ELF-1 (cell line): ENCODE measurements at regions not wholly inside any gene's neighbourhood (a gene's known extent, or its start where the extent isn't known, plus 50 kb on each side); places are given as distances from the start of the nearest gene placed in this dataset.
"Not testable (repeated sequence)": the region's sequence is repeated elsewhere in the genome, so short reads cannot be mapped to it uniquely, and the experiment has no call there.

Source experiments
- DNase-seq: peaks from one replicate; pipeline ENCODE4 v3.0.0-alpha.2; 2016; ENCODE audit warnings: low read depth, low spot score

DNA sequence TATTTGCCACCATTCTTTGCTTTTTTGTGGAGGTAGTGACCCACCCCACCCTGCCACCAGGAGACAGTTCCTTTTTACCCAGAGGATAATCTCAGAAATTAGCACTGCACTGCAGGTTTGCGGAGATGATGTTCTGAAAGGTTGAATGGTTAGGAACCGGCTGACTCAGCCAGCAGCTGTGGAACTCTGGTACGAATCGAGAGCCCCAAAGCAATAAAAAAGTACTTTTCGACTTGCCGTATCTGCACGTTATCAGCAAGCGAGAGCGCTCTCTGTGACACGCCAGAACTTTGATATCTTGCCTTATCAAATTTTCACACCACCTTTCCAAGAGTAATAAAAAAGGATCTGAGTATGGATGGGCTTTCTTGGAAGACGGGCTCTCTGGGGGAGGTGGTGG, 96.3 kb upstream of the EEF2KMT start:
- DNase-seq: no peak

DNA sequence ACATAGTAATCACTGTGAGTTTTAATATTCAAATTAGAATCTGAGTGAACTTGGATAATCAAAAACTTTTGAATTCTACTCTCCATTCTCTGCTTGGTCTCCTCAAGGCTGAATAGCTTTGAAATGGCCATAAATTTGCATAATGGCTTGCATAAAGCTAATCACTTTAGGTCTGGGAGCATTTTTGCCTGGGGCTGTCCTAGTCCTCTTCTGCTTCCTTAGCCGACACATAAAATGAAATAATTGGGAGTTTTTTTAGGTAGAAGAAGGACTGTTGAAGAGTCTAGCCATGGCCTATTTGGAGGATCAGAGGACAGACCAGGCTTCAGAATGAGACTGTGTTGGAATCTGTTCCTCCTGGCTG, 91.4 kb upstream of the EEF2KMT start:
- peak; percentile 64 for DNase-seq

DNA sequence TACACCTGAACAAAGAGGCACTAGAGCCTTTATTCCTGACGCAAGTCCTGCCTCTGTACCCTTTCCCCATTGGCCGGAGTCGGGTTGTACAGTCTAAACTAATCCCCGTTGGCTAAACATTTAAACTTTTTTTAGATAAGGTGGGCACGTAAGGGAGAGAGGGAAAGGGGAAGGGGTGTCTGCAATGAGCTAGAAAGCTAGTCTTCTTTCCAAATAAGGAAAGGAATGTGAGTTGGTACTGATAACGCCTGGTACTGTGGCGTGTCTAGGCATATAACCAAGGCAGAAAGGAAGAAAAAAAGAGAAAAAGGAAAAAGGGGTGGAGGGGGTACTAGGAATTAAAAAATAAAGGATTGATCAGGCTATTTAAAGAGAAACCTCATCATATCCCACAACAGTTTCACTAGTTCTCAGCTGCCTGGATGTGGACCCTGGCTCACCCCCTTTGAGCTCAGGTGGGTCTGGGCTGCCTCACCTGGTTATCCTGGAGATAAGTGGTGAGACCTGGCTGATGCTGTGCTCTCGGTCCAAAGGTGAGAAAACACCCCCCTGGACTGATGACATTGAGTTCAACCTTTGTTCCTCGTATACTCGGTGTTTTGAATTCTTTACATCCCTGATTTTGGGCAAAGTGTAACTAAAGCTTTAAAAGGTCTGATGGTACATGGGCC, 90.9 kb upstream of the EEF2KMT start:
- DNase-seq: peak; percentile 54

DNA sequence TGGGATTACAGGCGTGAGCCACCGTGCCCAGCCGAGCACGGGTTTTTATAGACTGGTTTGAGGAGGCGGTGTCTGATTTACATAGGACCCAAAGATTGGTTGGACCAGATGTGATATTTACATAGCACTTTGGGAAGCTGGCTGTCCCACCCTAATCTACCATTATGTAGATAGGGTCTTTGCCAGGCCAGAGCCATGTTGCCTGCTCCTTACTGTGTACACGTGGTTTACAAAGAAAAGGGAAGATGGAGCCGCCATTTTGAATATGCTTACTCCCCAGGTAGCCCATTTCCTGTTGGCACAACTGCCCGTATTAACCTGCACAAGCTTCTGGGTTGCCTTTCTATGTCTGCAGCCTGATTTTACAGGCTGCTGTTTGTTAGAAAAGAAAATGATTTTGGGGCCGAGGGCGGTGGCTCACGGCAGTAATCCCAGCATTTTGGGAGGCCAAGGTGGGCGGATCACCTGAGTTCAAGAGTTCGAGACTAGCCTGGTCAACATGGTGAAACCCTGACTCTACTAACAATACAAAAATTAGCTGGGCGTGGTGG, 89.9 kb upstream of the EEF2KMT start:
- DNase-seq: no peak

DNA sequence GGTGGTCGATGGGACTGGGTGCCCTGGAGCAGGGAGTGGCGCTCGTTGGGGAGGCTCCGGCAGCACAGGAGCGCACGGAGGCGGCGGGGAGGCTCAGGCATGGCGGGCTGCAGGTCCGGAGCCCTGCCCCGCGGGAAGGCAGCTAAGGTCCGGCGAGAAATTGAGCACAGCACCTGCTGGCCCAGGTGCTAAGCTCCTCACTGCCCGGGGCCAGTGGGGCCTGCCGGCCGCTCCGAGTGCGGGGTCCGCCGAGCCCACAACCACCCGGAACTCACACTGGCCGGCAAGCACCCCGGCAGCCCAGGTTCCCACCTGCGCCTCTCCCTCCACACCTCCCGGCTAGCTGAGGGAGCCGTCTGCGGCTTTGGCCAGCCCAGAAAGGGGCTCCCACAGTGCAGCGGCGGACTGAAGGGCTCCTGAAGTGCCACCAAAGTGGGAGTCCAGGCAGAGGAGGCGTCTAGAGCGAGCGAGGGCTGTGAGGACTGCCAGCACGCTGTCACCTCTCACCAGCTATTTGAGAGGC, 88.8 kb upstream of the EEF2KMT start:
- DNase-seq: no peak

DNA sequence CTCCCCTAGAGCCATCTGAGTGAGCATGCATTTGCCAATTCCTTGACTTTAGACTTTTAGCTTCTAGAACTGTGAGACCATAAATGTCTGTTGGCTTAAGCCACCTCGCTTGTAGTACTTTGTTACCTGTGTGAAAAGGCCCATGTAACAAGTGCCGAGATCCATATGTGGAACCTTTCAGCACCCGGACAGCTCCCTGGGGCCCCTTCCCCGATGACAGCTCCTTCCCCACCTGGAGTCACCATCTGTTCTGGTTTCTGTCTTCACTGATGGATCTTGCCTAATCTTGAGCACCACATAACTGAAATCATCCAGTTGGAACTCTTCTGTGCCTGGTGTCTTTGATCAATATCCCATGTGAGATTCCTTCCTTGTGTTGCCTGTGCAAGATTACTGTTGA, 78.9 kb upstream of the EEF2KMT start:
- peak; percentile 40 for DNase-seq

DNA sequence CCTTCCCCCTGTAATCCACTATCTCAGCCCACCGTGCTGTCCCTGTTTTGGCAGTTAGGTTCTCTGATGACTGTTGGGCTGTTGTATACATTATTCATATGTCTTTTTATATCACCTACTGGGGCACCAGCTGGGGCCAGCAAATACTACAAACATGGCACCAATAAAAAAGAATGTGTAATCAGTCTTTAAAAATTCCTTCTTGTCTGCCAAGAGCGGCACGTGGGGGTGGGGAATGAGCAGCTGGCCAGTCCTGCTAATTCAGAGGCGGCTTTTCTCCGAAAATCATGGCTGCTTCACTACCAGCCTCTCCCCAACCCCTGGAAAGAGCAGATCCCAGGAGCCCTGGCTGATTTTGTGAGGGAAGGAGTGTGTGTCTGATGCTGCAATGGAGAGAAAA, 77.7 kb upstream of the EEF2KMT start:
- DNase-seq: no peak

DNA sequence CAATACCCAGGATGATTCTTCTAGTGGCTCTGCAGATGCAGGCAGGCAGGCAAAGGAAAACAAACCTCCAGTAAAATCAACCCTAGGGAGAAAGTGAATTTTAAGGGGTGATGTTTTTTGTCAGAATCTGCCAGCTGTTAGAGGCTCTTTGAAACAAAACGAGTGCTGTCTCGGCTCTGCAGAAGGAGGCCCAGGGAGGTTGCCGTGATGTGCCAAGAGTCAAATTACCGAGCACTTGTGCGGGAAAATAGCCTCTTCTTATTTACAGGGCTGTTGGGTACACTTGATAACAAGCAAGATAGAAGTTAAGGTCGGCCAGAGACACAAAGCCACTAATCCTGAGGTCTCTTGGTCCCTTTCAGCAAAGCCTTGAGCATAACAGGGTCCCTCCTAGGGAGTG, 68.9 kb upstream of the EEF2KMT start:
- no peak for DNase-seq

DNA sequence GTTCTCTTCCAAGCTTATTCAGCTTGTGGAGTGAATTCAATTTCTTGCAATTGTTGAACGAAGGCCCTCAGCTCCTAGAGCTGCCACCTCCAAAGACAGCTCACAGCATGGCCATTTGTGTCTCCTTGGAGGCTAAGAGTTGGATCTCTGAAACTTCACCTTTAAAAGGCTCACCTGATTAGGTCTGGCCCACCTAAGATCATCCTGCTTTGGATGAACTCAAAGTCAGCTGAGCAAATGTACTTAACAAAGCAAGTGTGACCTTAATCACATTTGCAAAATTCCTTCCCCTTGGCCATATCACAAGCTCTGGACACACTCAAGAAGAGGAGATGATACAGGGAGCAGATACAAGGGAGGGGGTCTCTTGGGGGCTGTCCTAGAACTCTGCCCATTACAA, 67.8 kb upstream of the EEF2KMT start:
- DNase-seq: not testable (repeated sequence)

DNA sequence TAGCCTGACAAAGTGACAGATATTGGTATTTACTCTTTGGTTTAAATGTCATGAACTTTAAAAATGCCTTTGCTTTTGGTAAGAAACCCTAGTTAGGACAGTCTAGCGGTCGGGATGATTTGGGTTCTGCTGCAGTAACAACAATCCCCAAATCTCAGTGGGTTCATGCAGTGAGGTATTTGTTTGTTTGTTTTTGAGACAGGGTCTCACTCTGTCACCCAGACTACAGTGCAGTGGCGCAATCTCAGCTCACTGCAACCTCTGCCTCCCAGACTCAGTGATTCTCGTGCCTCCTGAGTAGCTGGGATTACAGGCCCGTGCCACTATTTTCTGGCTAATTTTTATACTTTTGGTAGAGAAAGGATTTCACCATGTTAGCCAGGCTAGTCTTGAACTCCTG, 65.2 kb upstream of the EEF2KMT start:
- DNase-seq: not testable (repeated sequence)

DNA sequence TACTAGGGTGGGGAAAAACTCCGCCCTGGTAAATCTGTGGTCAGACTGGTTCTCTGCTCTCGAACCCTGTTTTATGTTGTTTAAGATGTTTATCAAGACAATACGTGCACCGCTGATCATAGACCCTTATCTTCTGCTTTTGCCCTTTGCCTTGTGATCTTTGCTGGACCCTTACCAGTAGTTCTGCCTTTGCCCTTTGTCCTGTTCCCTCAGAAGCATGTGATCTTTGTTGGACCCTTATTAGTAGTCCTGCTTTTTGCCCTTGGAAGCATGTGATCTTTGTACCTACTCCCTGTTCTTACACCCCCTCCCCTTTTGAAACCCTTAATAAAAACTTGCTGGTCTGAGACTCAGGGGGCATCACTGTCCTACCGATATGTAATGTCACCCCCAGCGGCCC, 64.3 kb upstream of the EEF2KMT start:
- DNase-seq: not testable (repeated sequence)

DNA sequence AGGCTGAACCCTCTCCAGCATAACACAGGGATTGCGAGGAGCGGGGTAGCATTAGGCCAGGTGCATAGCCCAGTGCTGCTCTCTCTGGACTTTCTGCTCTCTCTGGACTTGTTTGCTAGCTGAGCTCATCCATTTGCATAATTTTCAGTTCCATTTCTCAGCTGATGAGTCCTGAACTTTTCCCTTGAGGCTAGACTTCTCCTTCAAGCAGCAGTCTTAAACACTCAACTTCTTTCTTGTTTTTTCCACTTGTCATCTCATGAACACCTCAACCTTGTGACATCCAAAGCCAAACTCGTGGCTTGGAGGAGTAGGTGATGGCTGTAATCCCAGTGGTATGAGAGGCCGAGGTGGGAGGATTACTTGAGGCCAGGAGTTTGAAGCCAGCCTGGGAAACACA, 62.4 kb upstream of the EEF2KMT start:
- not testable (repeated sequence) for DNase-seq

DNA sequence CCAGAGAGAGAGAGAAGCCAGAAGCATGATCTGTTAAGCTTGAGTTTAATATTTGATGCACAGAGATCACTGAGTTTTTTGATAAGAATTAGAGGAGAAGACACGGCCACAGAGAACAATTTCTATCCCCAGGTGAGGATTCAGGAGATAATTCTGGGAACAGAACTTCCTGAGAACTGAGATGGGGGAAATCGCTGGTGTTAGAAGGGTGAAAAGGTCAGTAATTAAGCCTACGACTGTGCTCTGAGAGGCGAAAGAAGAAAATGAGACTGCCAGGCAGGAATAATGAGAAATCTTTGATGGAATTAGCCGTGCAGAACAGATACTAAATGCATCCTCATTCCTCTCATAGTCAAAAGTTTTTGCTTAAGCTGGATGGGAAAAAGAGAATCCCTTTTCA, 61.9 kb upstream of the EEF2KMT start:
- not testable (repeated sequence) for DNase-seq

DNA sequence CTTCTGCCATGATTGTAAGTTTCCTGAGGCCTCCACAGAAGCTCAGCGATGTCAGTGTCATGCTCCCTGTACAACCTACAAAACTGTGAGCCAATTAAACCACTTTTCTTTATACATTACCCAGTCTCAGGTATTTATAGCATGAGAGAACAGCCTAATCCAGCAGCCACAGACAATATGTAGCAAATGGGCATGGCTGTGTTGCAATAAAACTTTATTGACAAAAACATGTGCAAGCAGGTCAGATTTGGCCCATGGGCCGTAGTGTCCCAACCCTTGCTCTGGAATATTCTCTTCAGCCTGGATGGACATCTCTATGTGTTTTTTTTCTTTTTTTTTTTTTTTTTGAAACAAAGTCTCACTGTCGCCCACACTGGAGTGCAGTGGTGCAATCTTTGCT, 60.9 kb upstream of the EEF2KMT start:
- DNase-seq: no peak

DNA sequence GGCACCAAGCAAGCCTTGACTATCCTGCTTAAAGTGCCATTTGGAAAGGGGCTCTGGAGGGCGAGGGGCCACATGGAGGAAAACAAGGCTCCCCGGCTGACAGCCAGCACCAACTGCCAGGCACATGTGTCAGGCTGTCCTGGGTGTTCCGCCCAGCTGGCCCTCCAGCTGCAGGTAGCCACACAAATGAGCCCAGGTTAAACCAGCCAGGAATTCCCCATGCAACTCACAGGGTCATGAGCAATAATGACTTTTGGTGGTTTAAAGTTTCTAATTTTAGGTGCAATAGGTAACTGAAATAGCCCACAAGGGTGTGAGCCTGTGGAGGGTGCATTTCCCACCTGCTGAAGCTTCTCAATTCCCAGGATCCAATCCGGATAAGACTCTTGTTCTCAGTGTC, 58.9 kb upstream of the EEF2KMT start:
- DNase-seq: not testable (repeated sequence)

DNA sequence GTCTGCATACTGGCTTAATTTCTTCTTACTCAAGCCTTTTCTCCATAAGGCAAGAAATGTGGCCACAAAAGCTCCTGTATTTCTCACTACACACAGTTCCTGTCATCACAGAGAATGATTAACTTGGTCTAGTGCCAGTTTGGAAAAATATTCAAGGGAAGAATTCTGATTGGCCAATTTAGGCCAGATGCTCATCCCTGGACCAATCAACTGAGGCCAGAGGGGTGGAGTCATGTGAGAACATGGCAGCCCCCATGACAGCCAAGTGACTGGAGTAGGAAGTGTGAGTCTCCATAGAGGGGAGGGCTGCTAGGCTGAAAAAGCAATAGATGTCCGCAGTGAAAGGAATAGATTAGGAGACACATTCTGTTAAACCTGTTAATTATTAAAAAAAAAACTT, 56.4 kb upstream of the EEF2KMT start:
- DNase-seq: not testable (repeated sequence)

DNA sequence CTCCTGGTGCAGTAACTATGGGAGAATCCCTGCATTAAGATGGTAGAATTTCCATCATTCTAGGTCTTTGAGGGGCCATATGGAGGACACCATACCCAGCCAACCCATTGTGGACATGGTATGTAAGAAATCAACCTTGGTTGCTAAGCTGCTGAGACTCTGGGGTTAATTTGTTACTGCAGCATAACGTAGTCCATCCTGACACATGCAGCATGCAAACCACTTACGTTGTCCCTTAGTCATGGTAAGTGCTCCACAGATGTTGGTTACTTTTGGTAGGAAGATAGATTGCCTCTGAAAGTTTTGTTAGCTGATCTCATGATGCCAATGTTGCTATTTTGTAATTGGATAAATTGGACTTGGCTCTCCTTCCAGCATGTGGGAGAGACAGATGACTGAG, 53.8 kb upstream of the EEF2KMT start:
- DNase-seq: not testable (repeated sequence)
